ENCODE measurements at regions not wholly inside any gene's neighbourhood (a gene's known extent, or its start where the extent isn't known, plus 50 kb on each side); places are given as distances from the start of the nearest gene placed in this dataset.

DNA sequence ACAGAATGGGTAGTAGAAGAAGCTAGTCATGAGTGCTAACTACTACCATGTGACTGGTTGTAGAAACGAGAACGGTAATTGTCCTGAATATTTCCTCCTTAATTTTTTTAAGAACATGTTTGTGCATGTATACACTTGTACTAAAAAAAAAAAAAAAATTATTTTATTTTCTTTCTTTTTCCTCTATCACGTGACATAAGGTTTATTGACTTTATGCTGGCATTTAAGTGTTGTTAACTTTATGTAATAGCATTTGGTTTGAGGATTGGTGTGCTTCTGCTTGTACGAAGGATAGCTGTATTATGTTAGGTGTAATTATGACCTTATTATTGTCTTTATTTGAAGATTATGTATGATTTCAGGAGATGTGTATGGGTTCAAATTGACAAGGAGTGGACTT is 349.1 kb upstream of the PTPRD start:
- no peak for FAIRE-seq
- DNase-seq (ENCODE audit: low spot score), result no peak

DNA sequence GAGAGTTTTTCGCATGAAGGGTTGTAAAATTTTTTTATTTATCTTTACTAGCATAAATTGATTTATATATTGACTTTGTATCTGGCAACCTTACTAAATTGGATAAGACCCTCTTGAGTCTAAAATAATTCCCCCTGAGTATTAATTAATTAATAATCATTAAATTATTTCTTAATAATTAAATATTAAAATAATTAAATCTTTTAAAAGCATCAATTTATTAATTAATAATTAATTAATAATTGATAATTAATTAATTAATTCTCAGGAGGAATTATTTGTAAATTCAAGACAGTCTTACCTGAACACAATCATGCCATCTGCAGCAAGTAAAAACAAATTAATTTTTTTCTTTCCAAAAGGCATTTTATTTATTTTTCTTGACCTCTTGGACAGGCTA is 370.4 kb upstream of the PTPRD start:
- no peak for FAIRE-seq
- no peak for DNase-seq (ENCODE audit: low spot score)

DNA sequence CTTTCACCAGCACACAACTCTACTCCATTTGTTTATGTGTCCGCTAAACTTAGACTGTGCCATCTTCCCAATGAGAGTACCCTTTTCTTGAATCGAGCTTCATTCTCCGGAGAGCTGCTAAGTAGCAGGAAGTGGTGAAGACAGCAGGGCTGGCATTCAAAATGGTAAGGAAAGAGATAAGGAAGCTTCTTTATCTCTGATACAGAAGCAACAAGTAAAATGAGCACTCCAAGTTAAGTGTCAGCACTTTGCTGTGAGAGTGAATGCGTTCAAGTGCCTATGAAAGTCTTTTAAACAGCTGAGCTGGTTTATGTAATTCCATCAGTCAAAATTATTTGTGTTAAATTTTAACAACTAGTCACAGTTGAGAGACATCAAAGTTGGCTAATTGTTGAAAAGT is 386.8 kb upstream of the PTPRD start:
- FAIRE-seq, result no peak

DNA sequence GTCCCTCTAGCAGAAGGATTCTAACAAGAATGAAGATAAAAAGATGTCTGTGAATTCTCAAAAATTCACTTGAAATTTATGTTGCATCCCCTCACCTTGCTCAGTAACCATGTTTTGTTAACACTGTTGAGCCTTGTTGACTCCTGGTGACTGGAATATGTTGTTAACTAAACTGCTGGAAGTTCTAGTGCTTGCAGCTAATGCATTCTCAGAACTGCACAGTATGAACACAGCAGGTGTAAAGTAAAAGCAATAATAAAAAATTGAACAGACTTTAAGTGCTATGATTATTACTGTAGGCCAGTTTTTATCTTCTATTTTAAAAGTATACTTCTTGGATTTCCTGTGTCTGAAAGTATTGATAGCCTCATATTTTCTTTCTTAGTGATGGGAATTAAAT is 388.7 kb upstream of the PTPRD start:
- DNase-seq (ENCODE audit: low spot score) (no peak), FAIRE-seq (no peak)

More for the DNA sequence above, 386.8 kb upstream of the PTPRD start:
- DNase-seq (ENCODE audit: low spot score), result no peak

DNA sequence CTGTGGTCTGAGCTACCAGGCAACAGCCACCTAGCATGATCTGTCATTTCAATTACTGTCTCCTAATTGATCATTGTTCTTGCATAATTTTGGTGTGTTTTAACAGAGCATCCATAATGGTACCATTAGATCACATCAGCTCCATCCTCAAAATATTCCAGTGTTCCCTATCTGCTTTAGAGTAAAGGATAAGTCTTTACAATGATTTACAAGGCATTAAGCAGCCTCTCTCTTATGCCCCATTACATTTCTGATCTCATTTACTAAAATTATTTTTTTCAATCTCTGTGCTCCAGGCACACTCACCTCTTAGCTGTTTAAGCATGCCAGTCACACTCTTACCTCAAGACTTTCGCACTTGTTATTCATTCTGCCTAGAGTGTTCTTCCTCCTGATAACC is 389.9 kb upstream of the PTPRD start:
- DNase-seq (ENCODE audit: low spot score), result no peak
- FAIRE-seq, result no peak

DNA sequence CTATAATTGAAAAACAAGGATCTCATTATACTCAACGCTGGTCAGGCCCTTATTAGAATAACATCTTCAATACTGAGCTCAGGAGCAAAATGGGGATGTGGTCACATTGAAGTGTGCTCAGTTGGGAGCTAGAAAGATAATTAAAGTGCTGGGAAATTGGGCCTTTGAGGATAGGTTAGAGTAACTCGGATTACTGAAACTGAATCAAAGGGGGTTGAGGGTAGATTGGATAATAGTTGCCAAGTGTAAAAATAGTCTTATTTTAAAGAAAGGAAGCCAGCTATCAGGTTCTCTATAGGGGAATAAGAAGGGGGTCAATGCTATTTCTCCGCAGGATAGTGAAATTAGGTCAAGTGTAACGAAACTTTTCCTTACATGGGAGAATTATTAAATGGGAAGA is 391.0 kb upstream of the PTPRD start:
- no peak for FAIRE-seq
- no peak for DNase-seq (ENCODE audit: low spot score)

DNA sequence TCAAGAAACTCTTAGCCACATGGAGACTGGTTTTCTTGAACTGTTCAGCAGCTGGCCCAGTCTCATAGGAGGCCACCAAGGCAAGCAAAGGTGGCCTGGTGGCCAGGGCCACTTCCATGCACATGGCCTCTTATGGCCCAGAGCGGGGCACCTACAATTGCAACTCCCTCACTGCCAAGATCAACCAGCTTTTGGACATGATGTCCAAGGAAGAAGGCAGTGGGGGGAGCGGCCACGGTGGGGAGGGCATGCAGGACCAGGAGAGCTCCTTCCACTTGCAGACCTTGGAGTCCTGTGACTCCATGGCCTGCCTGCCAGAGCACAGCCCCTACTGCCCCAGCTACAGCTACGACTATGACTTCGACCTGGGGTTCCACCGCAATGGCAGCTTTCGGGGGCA is 398.9 kb upstream of the PTPRD start:
- no peak for FAIRE-seq

DNA sequence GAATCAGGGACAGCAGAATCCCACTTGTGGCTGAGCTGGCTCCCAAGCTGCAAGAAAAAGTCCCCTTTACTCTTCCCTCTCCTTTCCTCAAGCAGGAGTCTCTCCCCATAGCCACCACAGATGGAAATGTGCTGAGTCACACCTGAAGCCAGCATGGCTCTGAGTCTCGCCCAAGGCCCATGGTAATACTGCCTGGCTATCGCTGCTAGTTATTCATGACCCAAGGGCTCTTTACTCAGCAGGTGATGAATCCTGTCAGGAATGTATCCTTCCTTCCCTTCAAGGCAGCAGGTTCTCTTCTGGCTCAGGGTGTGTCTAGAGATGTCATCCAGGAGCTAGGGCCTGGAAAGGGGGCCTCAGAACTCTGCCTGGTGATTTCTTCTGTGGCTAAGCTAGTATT is 403.3 kb upstream of the PTPRD start:
- FAIRE-seq (no peak), DNase-seq (ENCODE audit: low spot score) (no peak)

More for the DNA sequence above, 398.9 kb upstream of the PTPRD start:
- DNase-seq (ENCODE audit: low spot score), result no peak

DNA sequence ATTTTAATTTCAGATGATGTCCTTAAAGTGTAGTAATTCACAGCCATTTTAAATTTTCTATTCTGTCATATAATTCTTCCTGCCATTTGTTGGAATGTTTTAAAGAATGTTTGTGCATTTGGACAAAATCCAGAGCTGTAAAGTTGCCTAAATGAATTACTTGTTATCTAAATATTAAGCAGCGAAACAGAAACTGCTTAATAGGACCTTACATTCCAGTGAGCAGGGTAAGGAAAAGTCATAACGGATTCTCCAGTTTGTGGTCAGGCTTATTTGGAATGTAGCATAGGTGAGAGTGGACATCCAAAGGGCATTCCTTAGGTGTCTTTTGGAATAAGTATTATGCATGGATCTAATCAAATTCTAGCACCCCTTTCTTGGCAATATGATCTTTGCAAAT is 410.4 kb upstream of the PTPRD start:
- FAIRE-seq, result no peak

DNA sequence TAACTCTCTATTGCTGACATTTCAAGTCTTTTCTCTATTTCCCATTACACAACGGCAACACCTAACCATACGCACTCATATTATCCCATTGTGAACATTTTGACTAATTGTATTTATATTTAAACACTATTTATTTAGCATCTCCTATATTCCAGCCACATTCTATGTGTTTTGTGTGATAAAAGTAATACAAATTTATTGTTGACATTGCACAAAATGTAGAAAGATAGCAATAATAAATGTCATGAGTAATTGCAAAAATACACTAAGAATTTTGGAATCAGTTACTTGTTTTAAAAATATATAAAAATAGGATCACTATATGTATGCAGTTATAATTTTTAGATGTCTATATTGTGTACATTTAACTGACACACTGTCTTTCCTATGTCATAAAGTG is 413.0 kb upstream of the PTPRD start:
- DNase-seq (ENCODE audit: low spot score) (no peak), FAIRE-seq (no peak)

More for the DNA sequence above, 410.4 kb upstream of the PTPRD start:
- no peak for DNase-seq (ENCODE audit: low spot score)

DNA sequence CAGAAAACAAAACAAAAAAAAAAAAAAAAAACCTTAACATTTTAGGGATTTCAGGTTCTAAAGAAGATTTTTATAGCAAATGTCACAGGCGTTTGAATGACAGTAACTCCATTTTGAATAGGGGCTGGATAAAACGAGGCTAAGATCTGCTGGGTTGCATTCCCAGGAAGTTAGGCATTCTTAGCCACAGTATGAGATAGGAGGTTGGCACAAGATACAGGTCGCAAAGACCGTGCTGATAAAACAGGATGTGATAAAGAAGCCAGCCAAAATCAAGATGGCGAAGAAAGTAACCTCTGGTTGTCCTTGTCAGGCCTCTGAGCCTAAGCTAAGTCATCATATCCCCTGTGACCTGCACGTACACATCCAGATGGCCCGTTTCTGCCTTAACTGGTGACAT is 425.6 kb upstream of the PTPRD start:
- FAIRE-seq, result no peak

DNA sequence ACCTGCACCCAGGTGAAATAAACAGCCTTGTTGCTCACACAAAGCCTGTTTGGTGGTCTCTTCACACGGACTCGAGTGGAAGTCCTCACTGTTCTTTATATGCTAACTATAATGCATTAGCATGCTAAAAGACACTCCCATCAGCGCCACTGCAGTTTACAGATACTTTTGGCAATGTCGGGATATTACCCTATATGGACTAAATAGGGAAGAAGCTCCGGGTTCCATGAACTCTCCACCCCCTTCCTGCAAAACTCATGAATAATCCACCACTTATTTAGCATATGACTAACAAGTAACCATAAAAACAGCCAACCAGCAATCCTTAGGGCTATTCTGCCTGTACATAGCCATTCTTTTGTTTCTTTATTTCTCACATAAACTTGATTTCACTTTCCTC is 426.2 kb upstream of the PTPRD start:
- DNase-seq (ENCODE audit: low spot score), result no peak
- FAIRE-seq, result no peak

More for the DNA sequence above, 425.6 kb upstream of the PTPRD start:
- DNase-seq (ENCODE audit: low spot score), result no peak

DNA sequence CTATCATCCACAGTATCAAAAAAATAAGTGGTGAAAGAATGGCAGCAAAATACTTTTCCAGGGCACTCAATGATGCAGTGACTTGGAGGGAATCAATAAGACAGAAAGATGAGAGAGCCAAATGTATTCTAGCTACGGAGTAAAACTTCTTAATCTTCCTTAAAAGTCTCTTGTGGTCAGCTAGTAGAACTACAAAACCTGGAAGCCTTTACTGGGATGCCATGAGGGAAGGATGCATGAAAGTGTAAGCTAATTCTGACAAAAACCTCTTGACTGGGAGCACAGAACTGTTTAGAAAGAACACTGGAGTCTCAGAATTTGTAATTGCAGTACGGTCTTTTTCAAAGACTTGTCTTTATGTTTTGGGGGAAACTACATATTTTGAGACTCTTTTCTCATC is 432.8 kb upstream of the PTPRD start:
- no peak for DNase-seq (ENCODE audit: low spot score)
- FAIRE-seq, result no peak

DNA sequence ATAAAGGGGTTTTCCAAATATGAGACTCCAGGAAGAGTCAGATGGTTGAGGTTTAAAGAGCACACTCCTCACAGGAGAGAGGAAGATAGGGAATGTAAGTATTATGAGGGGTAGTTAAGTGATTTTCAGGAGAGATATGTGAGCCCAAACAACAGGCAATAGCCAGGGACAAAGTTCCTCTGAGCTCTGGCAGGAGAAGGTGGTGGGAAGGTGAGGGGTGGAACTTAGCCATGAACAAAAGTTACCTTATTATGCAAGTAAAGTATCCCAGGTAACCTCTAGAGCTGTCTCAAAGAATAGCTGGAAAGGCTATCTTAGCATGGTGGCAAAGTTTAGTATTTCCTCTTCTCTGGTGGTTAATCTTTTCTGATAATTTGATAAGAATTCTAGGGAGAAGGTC is 450.5 kb upstream of the PTPRD start:
- DNase-seq (ENCODE audit: low spot score) (no peak), FAIRE-seq (no peak)

DNA sequence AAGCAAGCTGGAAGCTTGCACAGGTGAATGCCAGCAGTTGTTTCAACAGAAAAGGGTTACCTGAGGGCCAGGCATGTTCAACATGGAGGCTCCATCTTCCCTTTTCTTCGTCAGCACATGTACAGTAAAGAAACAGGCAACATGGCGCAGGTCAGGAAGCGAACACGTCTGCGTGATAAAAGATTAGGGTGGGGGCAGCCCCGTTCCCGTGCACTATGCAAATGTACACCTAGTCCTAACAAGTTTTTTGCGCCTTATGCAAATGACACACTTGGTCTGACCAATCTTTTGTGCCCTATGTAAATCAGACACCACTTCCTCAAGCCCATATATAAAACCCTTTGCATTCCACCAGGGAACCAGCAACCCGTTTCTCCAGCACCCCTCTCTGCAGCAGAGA is 452.1 kb upstream of the PTPRD start:
- no peak for FAIRE-seq
- DNase-seq (ENCODE audit: low spot score), result no peak

DNA sequence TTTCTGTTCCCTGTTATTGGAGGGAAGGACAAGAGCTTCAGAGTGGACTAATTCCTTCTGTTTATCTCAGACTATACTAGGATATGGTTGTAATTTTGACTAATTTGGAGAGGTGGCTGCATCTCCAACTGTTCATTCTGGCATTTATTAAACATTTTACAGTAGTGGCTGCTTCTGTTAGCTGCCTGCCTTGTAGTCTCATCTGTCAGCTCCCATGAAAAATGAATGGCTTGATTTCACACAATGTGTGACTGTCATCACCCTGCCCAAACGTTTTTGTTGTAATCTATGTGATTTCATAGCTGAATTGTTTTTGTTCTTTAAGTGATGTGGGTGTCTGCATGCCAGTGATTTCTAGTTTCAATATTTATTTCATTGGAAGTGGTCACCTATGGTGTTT is 459.4 kb upstream of the PTPRD start:
- FAIRE-seq, result no peak
- DNase-seq (ENCODE audit: low spot score), result no peak

DNA sequence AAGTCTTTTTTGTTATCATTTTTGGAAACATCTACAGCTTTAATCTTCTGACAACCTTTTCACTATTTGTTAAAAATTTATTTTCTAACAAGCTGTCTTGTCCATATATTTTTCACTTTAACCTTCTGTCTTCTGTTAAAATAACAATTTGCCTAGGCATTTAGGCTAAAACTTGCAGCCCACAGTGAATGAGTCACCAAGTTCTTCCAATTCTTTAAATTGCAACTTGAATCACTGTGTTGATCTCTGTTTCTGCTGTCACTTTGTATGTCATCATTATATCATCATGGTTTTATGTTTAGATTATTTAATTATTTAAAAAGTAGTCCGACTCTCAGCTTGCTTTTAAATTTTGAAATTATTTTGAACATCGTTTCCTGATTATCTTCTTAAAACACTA is 473.8 kb upstream of the PTPRD start:
- FAIRE-seq (no peak), DNase-seq (ENCODE audit: low spot score) (peak; percentile 4)

DNA sequence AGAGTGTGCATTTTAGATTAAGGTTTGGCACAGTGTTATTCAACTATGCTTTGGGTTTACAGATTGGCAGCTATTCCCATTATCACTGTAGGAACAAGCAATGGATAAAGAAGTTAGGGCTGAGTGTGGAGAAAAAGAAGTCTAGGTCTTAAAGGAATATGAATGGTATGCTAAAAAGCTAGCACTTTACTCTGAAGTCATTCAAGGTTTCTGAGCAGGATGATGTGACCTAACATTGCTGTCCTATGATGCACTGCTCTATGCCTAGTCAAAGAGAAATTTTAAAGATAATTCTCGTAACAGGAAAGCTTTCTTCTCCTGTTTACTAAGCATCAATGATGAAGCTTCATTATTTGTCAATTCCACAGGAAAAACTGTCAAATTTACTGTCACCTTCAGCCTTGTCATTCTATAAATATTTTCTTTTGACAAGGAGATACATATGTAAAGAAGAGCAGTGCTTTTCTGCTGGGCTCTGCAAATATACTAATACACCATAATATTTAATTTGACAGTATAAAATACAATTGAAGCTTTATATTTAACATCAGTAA is 476.1 kb upstream of the PTPRD start:
- FAIRE-seq (no peak), DNase-seq (ENCODE audit: low spot score) (no peak)

DNA sequence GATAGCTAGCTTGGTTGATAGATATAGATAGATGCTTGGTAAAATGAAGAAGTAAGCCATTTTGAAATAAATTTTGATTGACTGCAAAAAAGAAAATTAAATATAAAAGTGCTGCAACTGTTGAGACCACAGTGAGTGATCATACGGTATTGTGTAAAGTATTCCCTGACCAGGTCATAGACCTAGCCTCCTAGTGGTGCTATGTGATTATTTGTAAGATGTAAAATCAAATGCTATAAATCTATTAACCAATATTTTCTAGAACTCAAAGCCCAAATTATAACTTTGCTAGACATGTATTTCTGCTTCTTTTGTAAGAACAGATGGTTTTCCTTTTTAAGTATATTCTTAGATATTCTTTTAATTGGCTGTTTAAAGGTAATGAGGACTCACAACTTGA is 480.2 kb upstream of the PTPRD start:
- DNase-seq (ENCODE audit: low spot score) (no peak), FAIRE-seq (no peak)

DNA sequence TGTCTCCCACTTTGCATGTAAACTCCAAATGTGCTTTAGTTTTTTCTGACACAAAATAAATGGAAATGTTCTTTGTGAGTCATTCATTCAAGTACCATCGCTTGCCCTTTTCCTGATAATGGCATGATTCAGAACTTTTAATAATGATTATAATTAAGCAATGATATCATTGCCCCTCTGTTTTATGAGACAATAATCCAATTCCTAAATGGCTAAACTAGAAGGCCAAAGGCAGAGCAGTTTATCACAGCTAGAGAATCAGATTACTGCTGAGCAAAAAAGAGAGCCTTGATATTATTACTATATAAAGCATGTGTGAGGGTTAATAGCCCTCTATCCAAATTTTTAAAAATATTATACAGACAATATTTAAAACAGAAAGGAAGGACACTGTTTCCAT is 484.2 kb upstream of the PTPRD start:
- no peak for FAIRE-seq
- DNase-seq (ENCODE audit: low spot score), result no peak

DNA sequence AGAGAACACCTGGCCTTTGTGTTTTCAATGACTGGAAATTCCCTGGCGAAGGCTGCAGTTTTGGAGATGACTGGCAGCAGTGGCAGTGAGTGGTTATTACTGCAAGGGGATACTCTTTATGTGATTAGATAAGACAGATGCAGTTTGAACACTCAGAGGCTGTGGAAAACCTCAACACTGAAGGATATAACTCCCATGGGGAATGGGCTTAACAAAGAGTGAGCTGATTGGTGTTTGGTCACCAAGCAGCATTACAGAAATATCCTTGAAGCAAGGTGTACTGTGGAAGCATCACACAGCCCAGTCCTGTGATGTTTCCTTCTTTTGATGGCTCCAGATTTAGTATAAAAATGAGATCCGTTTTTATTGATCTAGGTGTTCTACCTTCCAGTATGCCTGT is 490.7 kb upstream of the PTPRD start:
- no peak for DNase-seq (ENCODE audit: low spot score)
- no peak for FAIRE-seq

DNA sequence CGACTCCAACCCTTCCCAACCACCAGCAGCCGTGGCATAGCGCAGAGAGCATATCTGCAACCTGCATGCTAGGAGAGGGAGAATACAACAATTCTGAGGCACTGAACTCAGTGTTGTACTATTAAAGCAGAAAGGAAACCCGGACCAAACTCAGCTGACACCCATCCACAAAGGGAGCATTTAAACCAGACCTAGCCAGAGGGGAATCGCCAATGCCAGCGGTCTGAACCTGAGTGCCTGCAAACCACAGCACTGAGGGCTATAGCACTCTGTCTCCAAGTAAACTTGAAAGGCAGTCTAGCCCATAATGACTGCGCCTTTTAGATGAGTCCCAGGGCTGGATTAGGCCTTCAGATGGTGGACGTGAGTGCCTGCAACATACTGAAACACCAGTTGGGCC is 494.4 kb upstream of the PTPRD start:
- DNase-seq (ENCODE audit: low spot score), result no peak
- FAIRE-seq, result no peak

DNA sequence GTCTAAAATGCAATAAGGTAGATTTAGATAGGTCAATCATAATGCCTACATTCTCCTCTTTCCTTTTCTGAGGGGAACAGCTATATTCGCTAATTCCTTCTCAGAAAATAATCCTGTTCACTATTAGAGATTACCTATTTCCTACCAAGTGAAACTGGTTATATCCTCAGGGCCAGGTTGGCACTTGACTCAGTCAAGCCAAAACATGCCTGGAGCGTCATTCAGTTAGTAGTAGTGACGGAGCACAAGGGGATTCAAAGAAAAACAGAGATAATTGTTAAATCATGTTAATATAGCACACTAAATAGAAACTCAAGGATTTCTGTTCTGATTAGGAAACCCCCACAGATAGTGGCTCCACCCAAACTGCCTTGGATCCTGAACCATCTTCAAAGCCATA is 515.4 kb upstream of the PTPRD start:
- FAIRE-seq (no peak), DNase-seq (ENCODE audit: low spot score) (no peak)

DNA sequence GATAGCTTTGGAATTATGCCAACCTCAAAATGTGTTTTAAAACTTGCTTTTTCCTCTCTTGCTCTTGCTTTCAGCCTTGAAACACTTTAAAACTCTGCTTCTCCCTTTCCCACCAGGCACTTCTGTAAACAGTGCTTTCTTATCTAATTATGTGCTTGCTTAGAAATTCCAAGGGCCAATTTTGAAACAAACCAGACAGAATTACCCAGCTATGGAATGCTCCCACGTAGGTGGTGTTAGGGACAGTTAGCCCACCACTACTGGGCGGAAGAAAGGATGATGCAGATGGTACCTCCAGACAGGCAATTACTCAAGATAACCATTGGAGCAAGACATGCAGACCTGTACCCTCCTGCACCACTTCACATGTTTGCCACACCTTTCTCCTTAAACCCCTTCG is 523.0 kb upstream of the PTPRD start:
- FAIRE-seq (no peak), DNase-seq (ENCODE audit: low spot score) (no peak)
